GM23248 (cell line): ENCODE measurements at regions not wholly inside any gene's neighbourhood (a gene's known extent, or its start where the extent isn't known, plus 50 kb on each side); places are given as distances from the start of the nearest gene placed in this dataset.

Experiments
- DNase-seq: peaks from one replicate; pipeline ENCODE4 v3.0.0-alpha.2; 2015
- H2AFZ ChIP-seq: fragments of 200-600 bp; sonication (generic); 2 replicates; pipeline ENCODE4 v1.6.1; 2016; ENCODE audit warnings: antibody characterized with exemption
- H3F3A ChIP-seq: fragments of 200-600 bp; sonication (generic); 2 replicates; pipeline ENCODE4 v1.6.1; 2016; ENCODE audit warnings: mild to moderate bottlenecking, antibody characterized with exemption, mixed run types; ENCODE audit not compliant: insufficient read depth
- H3K27ac ChIP-seq: fragments of 200-600 bp; sonication (generic); 2 replicates; pipeline ENCODE4 v1.5.1; 2016; ENCODE audit warnings: mild to moderate bottlenecking
- H3K27me3 ChIP-seq: fragments of 200-600 bp; sonication (generic); replicated peaks from 2 replicates; pipeline ENCODE4 v1.6.1; 2016; ENCODE audit warnings: mild to moderate bottlenecking; ENCODE audit not compliant: insufficient read depth
- H3K36me3 ChIP-seq: fragments of 200-600 bp; sonication (generic); 2 replicates; pipeline ENCODE4 v1.6.1; 2016; ENCODE audit warnings: low read depth, mild to moderate bottlenecking
- H3K4me1 ChIP-seq: fragments of 200-600 bp; sonication (generic); 2 replicates; pipeline ENCODE4 v1.6.1; 2016; ENCODE audit warnings: mild to moderate bottlenecking; ENCODE audit not compliant: insufficient read depth
- H3K4me2 ChIP-seq: fragments of 200-600 bp; sonication (generic); one replicate; pipeline ENCODE4 v1.6.1; 2016; ENCODE audit warnings: mild to moderate bottlenecking; ENCODE audit not compliant: unreplicated experiment
- H3K4me3 ChIP-seq: fragments of 200-600 bp; sonication (generic); 2 replicates; pipeline ENCODE4 v1.5.1; 2016; ENCODE audit warnings: mild to moderate bottlenecking
- H3K79me2 ChIP-seq: fragments of 200-600 bp; sonication (generic); 2 replicates; pipeline ENCODE4 v1.6.1; 2016; ENCODE audit warnings: mild to moderate bottlenecking; ENCODE audit not compliant: insufficient read depth
- H3K9ac ChIP-seq: fragments of 200-600 bp; sonication (generic); 2 replicates; pipeline ENCODE4 v1.6.1; 2016; ENCODE audit warnings: mild to moderate bottlenecking
- H3K9me2 ChIP-seq: fragments of 200-600 bp; sonication (generic); 2 replicates; pipeline ENCODE4 v1.6.1; 2016; ENCODE audit warnings: mixed run types, mild to moderate bottlenecking, moderate library complexity; ENCODE audit not compliant: insufficient read depth
- H3K9me3 ChIP-seq: fragments of 200-600 bp; sonication (generic); one replicate; pipeline ENCODE4 v1.6.1; 2017; ENCODE audit warnings: low read depth
- H4K20me1 ChIP-seq: fragments of 200-600 bp; sonication (generic); 2 replicates; pipeline ENCODE4 v1.6.0; 2016; ENCODE audit not compliant: insufficient read depth
- EZH2 ChIP-seq: fragments of 200-600 bp; sonication (generic); IDR thresholded peaks from 2 replicates; pipeline ENCODE4 v1.6.1; 2018; ENCODE audit warnings: antibody characterized with exemption, mild to moderate bottlenecking; ENCODE audit not compliant: insufficient read depth, poor library complexity, severe bottlenecking
- EZH2phosphoT487 ChIP-seq: fragments of 200-600 bp; sonication (generic); IDR thresholded peaks from 2 replicates; pipeline ENCODE4 v1.6.1; 2018; ENCODE audit warnings: antibody characterized with exemption, moderate library complexity, mild to moderate bottlenecking, low read depth; ENCODE audit not compliant: insufficient read depth
- WGBS, 2 experiments: methylation state at CpG; one replicate each; pipeline ENCODE4 v1.1.6; 2015 to 2017; ENCODE audit warnings: low lambda C conversion rate in 2 of 2, low coverage in 1 of 2; ENCODE audit errors: missing lambda C conversion rate in 2 of 2; 5-methylcytosine and 5-hydroxymethylcytosine counted together
- in situ Hi-C: fragments of 300-500 bp; cut with MboI; formaldehyde crosslinking; loops from 2 replicates; pipeline ENCODE4 v1.15.0; 2020

DNA sequence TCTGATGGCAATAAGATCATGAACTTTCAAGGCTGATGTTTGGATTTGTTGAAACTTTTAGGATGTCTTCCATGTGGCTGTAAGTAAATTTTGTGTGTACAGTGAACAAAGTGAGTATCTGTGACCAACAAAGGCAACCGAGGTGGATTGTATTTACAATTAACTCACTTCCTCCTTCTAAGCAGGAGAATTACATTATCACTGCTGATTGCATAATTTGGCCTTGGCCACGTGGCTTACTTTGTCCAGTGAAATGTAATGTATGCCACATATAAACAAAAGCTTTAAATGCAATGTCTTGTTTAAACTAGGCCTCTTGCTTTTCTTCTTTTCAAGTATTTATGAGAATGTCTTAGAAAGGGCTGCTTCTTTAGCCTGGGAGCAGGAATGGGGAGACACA is 66.3 kb upstream of the MAD2L1 start:
- H3K9ac ChIP-seq: no peak overlapping the region
- H3K9me2 ChIP-seq: no peaks in the 10 kb centered on the region
- H4K20me1 ChIP-seq: no peaks in the 10 kb centered on the region
- in situ Hi-C loops: no loop called here
- H3K27me3 ChIP-seq: no peaks in the 10 kb centered on the region
- no peaks in the 10 kb centered on the region for H3K9me3 ChIP-seq
- no peaks in the 10 kb centered on the region for H3F3A ChIP-seq
- no peaks in the 10 kb centered on the region for H3K36me3 ChIP-seq
- H3K79me2 ChIP-seq: no peaks in the 10 kb centered on the region
- WGBS, 2 experiments: 28 to 30% methylated on average over 2 of the region's 2 CpGs
- no peak overlapping the region for H3K4me2 ChIP-seq
- TF ChIP-seq EZH2phosphoT487: no peak
- no peak for TF ChIP-seq EZH2
- no peak overlapping the region for H3K4me3 ChIP-seq
- no peak overlapping the region for H3K27ac ChIP-seq
- DNase-seq: no peak
- H3K4me1 ChIP-seq: no peaks in the 10 kb centered on the region
- H2AFZ ChIP-seq: no peak overlapping the region

DNA sequence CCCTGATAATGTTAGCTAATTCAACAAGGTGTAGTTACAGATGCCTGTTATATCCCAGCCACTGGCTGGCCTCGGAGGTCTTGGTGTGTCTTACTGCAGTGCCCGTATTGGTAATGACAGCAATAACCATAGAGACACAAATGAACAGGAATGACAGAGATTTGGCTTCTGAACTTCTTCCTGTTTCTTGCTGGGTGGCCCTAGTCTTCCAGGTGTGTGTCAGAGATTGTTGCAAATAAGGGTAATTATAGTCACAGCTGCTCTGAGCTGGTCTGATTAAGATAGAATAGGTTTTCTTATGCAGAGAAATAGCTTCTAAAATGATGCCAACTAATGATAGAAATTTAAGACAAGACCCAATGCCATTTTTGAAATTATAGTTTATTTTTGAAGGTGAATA is 64.1 kb upstream of the MAD2L1 start:
- H3F3A ChIP-seq: no peaks in the 10 kb centered on the region
- H4K20me1 ChIP-seq: no peaks in the 10 kb centered on the region
- no peak for TF ChIP-seq EZH2phosphoT487
- TF ChIP-seq EZH2: no peak
- 38 to 39% methylated on average over 2 of the region's 2 CpGs for WGBS, 2 experiments
- H3K9ac ChIP-seq: no peak overlapping the region
- H2AFZ ChIP-seq: no peak overlapping the region
- no peak overlapping the region for H3K27ac ChIP-seq
- no peaks in the 10 kb centered on the region for H3K27me3 ChIP-seq
- H3K9me2 ChIP-seq: no peaks in the 10 kb centered on the region
- no peaks in the 10 kb centered on the region for H3K79me2 ChIP-seq
- no peak overlapping the region for H3K4me2 ChIP-seq
- H3K4me1 ChIP-seq: no peaks in the 10 kb centered on the region
- H3K36me3 ChIP-seq: no peaks in the 10 kb centered on the region
- no peak for DNase-seq
- no peak overlapping the region for H3K4me3 ChIP-seq
- no peaks in the 10 kb centered on the region for H3K9me3 ChIP-seq
- in situ Hi-C loops: no loop called here
